Subcutaneous abdominal adipose tissue (tissue), 5 donors: ENCODE measurements at regions not wholly inside any gene's neighbourhood (a gene's known extent, or its start where the extent isn't known, plus 50 kb on each side); places are given as distances from the start of the nearest gene placed in this dataset.
"Not testable (repeated sequence)": the region's sequence is repeated elsewhere in the genome, so short reads cannot be mapped to it uniquely, and the experiment has no call there.

Experiments used
- H3K27ac ChIP-seq: one replicate; pipeline ENCODE4 v1.7.0; 2013; ENCODE audit warnings: low read depth, mild to moderate bottlenecking, inconsistent platforms, low read length, moderate library complexity
- H3K27me3 ChIP-seq, 5 donors: one replicate each; pipeline ENCODE4 v1.7.0; 2013; ENCODE audit warnings: low read length in 5 of 5, inconsistent platforms in 1 of 5; ENCODE audit not compliant: control insufficient read depth in 5 of 5, insufficient read depth in 4 of 5
- H3K36me3 ChIP-seq, 5 donors: one replicate each; pipeline ENCODE4 v1.7.0; 2013; ENCODE audit warnings: low read length in 5 of 5; ENCODE audit not compliant: control insufficient read depth in 5 of 5, insufficient read depth in 5 of 5
- H3K4me1 ChIP-seq, 5 donors: one replicate each; pipeline ENCODE4 v1.7.0; 2013; ENCODE audit warnings: low read length in 5 of 5, mild to moderate bottlenecking in 3 of 5, moderate library complexity in 1 of 5; ENCODE audit not compliant: control insufficient read depth in 5 of 5, insufficient read depth in 5 of 5
- H3K4me3 ChIP-seq, 5 donors: one replicate each; pipeline ENCODE4 v1.7.0; 2013; ENCODE audit warnings: low read length in 5 of 5, low read depth in 1 of 5
- H3K9ac ChIP-seq, 5 donors: one replicate each; pipeline ENCODE4 v1.7.0; 2013; ENCODE audit warnings: low read length in 5 of 5, mild to moderate bottlenecking in 4 of 5, moderate library complexity in 3 of 5
- H3K9me3 ChIP-seq, 5 donors: one replicate each; pipeline ENCODE4 v1.7.0; 2013; ENCODE audit warnings: low read length in 5 of 5; ENCODE audit not compliant: control insufficient read depth in 5 of 5
- donor health status: healthy.
- donor health status: healthy.
- donor health status: healthy.
- donor health status: healthy.
- donor health status: healthy.

GRCh38 chr11:34721646-34722045 lies 100.8 kb downstream of the EHF start:
- Histone ChIP-seq H3K27me3 (no peaks in the 10 kb centered on the region), H3K4me1 (no peaks in the 10 kb centered on the region), H3K27ac (no peak overlapping the region)

DNA sequence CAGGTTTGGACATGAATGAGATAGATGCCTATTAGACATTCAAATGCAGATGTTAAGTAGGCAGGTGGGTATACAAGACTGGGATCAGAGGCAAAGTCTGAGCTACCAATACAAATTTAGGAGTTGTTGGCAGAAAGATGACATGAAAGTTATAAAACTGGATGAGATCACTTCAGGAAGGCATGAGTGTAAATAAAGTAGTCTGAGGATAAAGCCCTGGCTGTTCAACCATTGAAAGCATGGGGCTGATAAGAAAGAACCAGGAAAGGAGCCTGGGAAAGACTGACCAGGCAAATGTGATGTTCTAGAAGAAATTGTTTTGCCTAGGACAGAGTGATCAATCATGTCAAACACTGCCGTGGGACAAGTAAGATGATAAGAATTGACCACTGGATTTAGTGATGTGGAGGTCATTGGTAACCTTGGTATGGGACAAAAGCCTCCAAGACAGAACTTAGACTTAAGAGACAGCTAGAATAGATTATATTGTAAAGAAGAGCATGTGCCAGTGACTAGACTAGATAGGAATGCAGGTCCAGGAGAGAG lies 98.5 kb downstream of the EHF start:
- H3K27ac ChIP-seq = no peak overlapping the region
- no peaks in the 10 kb centered on the region for H3K36me3 ChIP-seq
- H3K4me1 ChIP-seq = no peaks in the 10 kb centered on the region
- H3K9ac ChIP-seq = no peak overlapping the region
- H3K4me3 ChIP-seq = no peak overlapping the region
- no peaks in the 10 kb centered on the region for H3K9me3 ChIP-seq
- H3K27me3 ChIP-seq = no peaks in the 10 kb centered on the region

More at GRCh38 chr11:34721646-34722045, 100.8 kb downstream of the EHF start:
- Histone ChIP-seq H3K4me3 (no peak overlapping the region), H3K9me3 (no peaks in the 10 kb centered on the region), H3K9ac (no peak overlapping the region), H3K36me3 (no peaks in the 10 kb centered on the region)

DNA sequence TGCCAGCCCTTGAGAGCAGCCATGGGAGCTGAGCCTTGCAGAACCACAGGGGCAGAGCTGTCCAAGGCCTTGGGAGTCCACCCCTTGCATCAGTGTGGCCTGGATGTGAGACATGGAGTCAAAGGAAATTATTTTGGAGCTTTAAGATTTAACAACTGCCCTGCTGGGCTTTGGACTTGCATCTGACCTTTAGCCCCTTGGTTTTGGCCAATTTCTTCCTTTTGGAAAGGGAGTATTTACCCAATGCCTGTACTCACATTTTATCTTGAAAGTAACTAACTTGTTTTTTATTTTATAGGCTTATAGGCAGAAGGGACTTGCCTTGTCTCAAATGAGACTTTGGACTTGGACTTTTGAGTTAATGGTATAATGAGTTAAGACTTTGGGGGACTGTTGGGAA lies 92.7 kb downstream of the EHF start:
- peaks cover 7 to 30% (median 19%) of the 10 kb centered on the region in 5 donors for H3K9me3 ChIP-seq
- H3K9ac ChIP-seq, H3K4me3 ChIP-seq, H3K27me3 ChIP-seq, H3K36me3 ChIP-seq, H3K27ac ChIP-seq, H3K4me1 ChIP-seq: not testable (repeated sequence)
